Transverse colon (tissue), 3 donors: ENCODE measurements at regions not wholly inside any gene's neighbourhood (a gene's known extent, or its start where the extent isn't known, plus 50 kb on each side); places are given as distances from the start of the nearest gene placed in this dataset.

ENCODE experiments used
- CTCF ChIP-seq, 5 experiments: fragments of 200-600 bp in 3 of 5; fragments of 450-650 bp in 2 of 5; sonication (generic) in 3 of 5; IDR thresholded peaks; 1 replicate in 2 of 5; 2 replicates in 3 of 5; pipeline ENCODE4 v1.5.1; 2016 to 2017; ENCODE audit warnings: antibody characterized with exemption in 5 of 5, inconsistent platforms in 3 of 5, mild to moderate bottlenecking in 2 of 5, moderate library complexity in 1 of 5
- EP300 ChIP-seq: sonication (generic); formaldehyde crosslinking; IDR thresholded peaks from one replicate; pipeline ENCODE4 v1.6.1; 2017; ENCODE audit warnings: antibody characterized with exemption, low read depth
- POLR2A ChIP-seq: fragments of 450-650 bp; IDR thresholded peaks from one replicate; pipeline ENCODE4 v1.6.1; 2016; ENCODE audit warnings: antibody characterized with exemption, mild to moderate bottlenecking, moderate library complexity

DNA sequence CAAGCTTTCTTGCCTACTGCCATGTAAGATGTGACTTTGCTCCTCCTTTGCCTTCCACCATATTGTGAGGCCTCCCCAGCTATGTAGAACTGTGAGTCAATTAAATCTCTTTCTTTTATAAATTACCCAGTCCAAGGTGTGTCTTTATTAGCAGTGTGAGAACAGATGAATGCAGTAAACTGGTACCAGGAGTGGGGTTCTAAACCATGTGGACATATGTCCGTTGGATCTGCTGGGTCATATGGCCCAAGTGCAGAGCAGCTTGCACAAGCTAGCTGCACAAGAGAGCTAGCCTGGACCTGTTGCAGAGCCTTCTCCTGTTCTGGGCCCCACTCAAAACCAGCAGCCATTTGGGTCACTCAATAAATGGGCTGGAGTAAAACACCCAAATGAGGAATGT, 177.1 kb downstream of the HIPK3 start:
- TF ChIP-seq CTCF (IDR thresholded peaks at IDR 0.05) (no peak), POLR2A (no peak), EP300 (no peak)
